Amniotic stem cell (primary cell): ENCODE measurements at regions not wholly inside any gene's neighbourhood (a gene's known extent, or its start where the extent isn't known, plus 50 kb on each side); places are given as distances from the start of the nearest gene placed in this dataset.

Experiments used
- DNase-seq: peaks from one replicate; lab custom pipeline; 2025; lab: John Stamatoyannopoulos, UW

GRCh38 chr1:29461115-29461739, 224.9 kb downstream of the PTPRU start:
- no peak for DNase-seq

DNA sequence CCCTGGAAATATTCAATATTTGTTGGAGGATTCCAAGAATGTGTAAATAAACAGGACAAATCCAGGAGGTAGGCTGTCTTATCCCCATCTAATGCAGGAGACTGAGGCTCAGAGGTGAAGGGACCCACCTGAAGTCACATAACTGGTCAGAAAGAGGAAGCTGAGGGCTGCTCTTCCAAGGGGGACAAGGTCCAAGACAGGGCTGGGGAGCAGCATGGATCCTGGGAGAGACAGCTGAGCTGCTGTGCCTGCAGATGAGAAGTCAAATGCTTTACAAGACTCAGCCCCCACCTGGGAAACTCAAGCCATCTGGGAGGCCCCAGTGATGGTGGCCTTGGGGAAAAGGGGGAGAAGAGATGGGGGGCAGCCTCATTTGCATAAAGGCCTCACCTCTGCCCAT, 224.4 kb downstream of the PTPRU start:
- DNase-seq: no peak

- no peak for DNase-seq
Observed at GRCh38 chr1:29460041-29460610, 223.8 kb downstream of the PTPRU start.

GRCh38 chr1:29459620-29459945, 223.3 kb downstream of the PTPRU start:
- DNase-seq: no peak

GRCh38 chr1:29458737-29459619, 222.7 kb downstream of the PTPRU start:
- no peak for DNase-seq

DNA sequence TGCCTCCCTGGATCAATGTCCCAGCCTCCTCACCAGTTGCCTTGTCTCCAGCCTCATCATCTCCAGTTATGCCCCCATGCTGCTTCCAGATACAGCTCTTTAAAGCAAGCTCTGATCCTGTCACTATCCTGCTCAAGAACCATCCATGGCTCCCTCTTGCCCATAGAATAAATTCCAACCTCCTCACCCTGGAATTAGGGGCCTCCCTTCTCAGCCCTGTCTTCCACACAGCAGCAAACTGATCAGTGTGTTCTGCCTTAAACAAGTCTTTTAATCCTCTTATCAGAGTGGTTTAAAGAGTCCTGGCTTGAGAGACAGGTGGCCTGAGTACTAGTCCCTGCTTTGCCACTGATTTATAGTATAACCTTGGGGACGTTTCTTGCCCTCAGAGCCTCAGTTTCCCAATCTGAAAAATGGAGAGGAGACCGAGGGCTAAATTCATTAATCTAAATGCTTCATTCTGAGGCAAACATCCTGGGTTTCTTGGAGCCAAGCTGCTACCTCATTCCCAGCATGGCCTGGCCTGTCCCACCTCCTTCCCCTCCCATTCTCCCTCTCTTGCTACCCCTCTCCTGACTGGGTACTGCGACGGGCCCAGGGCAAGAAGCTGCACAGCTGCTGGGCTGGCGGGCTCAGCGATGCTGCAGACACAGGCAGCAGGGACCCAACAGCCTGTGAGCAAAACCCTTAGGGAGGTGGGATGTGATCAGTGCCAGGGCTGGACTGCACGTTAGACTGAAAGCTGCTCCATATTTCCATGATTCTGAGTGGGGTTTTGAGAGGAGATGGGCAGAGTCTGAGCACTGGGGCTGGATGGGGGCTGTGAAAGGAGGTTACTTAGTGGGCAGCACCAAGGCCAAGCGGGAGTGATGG, 221.4 kb downstream of the PTPRU start:
- DNase-seq: no peak

DNA sequence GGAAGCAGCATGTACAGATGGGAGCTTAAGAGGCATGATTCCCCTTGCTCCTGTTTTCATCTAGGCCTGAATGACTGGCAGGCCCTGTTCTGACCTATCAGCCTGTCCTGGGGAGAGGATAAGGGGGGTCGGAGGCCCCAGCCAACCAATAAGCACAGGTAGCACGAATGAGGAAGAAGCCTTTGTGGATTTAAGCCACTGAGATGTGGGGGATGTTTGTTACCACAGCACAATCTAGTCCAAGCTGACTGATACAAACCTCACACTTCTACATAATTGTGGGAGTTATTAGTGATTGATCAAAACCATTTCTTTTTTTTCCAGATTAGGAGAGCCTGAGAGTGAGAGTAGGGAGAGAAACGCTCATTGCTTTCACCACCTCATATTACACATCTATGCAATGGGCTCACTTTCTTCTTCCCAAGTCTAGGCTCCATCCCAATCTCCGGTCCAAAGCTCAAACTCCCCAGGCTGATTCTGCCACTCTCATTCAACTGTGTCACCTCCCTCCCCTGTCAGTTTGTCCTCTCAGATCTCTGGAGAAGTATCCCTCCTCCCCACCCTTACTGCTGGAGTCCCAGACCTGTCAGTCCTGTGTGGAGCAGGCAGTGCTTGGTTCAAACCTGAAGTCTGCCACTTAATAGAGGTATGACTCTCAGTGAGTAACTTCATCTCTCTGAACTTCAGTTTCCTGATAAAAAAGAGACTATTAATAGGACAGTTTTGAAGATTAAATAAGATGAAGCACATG, 220.5 kb downstream of the PTPRU start:
- no peak for DNase-seq

DNA sequence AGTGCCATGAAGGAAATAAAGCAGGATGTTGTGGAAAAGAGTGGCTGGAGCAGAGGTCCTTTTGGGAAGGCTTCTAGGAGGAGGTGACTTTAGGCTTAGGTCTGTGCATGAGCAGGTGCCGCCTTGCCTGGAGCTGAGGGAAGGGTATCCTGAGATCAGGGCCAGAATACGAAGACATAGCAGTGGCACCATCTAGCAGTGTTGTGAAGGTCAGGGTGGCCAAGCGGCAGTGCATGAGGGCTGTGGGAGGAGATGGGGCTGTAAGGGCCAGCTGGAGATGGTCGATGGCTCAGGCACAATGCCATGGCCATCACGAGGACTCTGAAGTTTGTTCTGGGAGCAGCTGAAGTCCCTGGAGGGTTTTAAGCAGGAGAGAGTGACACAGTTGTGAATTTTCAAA, 219.5 kb downstream of the PTPRU start:
- DNase-seq: no peak

- no peak for DNase-seq
Observed at GRCh38 chr1:29454616-29455380, 218.5 kb downstream of the PTPRU start.

GRCh38 chr1:29453502-29454240, 217.3 kb downstream of the PTPRU start:
- no peak for DNase-seq

- DNase-seq: no peak
Observed at GRCh38 chr1:29452463-29453230, 216.3 kb downstream of the PTPRU start.

DNA sequence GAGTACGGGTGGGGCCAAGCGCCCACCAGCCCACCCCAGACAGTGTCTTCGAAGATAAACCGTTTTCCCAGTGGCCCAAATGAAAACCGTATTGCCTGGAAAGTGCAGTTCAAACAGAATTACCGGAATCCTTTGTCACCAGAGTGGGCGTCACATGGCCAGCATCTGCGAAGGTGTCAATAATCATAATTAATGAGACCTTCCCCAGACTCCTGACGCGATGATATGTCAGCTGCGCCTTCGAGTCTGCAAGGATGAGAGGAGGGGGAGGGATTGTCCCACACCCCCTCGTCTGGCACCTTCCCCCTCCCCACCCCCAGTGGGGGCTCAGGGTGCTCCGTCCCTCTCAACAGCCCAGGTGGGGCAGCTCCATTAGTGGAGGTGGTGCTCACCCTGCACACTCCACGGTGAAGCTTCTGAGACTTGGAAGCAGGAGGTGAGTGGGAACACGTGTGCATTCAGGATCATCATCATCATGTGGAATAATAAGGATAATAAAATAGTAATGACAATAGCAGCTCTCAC, 215.1 kb downstream of the PTPRU start:
- DNase-seq: no peak

DNA sequence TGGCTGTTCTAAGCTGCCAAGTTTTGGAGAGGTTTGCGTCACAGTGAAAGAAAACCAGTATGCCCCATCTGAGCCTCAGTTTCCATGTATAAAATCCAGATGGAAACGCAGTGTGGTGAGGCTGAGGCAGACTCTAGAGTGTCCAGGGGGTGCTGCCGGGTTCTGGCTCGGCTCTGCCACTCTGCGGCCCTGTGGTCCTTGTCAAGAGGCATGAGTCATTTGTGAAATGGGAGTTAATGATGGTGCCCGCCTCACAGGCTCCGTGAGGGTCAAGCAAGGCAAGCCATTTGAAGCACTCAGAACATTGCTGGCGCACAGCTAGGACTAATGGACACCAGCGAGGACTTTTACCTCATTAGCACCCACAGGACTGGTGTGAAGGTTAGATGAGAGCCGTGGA, 214.3 kb downstream of the PTPRU start:
- DNase-seq: no peak

DNA sequence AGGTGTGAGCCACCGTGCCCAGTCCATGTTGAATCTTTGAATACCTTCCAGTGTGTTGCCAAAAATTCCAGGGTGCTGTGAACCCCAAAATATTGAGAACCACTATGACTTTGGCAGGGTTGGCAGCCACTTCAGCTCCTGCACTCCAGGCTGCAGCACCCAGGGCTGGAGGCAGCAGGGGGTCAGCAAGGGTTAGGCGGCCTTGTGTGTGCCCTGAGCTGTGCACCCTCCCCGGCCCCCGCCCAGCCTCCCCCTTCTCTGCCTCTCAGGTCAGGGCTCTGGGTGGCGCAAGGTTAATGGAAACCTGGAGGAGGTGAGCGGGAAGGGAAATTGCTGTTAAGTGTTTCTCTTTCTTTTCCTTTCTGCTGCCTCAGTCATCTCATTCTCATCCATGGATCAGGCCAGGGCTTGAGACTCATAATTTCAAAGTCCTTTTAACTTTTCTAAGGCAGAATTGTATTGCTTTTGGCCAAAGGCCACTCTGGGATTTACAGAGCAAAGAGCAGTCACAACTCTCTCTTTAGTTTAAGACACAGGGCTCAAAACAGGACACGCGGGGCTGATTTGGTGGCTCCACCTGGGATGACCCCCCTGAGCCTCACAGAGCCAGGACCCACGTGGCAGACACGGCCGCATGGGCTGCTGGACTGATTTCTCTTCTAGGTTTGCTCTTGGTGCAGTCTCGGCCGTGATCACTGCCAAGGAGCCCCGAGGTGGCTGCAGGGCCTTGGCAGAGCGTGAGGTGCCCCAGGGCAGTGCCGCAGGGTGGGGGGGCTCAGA, 212.3 kb downstream of the PTPRU start:
- DNase-seq: no peak

DNA sequence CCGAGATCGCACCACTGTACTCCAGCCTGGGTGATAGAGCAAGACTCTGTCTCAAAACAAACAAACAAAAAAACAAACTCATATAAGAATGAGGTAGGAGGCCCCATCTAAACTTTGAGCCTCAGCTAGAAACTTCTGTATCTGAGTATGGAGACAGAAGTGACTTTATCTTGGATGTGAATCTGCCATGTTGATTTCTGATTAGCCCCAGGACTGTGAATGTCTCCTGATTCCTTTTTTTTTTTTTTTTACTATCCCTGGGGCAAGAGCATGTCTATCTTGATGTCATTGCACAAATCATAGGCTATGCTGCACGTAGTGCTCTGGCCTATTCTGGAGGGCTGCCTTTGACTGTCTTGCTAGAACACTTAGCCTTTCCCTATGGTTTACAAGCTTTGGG, 211.0 kb downstream of the PTPRU start:
- DNase-seq: no peak

DNA sequence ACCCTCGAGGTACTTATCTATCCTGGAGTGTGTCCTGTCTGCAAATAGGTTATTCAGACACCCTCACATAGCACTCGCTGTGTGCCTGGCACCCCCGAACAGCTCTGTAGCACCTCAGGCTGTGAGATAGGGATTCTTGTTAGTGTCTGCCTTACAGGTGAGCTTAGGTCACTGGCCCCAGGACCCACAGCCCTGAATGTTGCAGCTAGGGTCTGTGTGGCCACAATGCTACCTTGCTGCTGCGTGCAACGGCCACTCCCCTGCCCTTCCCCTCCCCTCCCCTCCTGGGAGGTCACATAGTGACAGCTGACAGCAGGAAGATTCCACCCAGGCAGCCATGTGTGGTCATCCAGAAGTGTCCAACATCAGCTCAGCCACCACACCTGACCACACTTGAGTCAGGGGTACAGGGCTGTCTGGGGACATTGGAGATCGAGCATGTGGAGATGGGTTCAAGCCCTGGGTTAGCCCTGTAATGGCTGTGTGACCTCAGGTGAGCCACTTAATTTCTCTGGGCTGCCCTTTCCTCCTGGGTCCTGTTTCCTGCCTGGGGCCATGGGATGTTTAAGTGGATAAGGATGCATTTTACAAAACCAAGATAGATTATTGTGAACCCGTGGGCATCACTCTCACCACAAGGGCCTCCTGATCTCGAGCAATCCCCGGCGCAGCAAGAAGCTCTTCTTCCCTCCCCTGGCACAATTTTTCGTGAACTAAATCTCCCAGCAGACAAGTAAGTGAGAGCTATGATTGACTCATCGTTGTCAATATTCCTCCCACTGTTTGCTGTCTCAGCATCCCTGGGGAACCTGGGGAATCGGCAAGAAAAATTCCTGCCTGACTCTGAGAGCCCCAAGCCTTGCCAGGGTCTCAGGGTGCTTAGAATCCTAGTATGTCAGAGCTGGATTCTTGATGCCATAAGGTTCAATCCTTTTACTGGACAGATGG, 208.7 kb downstream of the PTPRU start:
- DNase-seq: no peak

DNA sequence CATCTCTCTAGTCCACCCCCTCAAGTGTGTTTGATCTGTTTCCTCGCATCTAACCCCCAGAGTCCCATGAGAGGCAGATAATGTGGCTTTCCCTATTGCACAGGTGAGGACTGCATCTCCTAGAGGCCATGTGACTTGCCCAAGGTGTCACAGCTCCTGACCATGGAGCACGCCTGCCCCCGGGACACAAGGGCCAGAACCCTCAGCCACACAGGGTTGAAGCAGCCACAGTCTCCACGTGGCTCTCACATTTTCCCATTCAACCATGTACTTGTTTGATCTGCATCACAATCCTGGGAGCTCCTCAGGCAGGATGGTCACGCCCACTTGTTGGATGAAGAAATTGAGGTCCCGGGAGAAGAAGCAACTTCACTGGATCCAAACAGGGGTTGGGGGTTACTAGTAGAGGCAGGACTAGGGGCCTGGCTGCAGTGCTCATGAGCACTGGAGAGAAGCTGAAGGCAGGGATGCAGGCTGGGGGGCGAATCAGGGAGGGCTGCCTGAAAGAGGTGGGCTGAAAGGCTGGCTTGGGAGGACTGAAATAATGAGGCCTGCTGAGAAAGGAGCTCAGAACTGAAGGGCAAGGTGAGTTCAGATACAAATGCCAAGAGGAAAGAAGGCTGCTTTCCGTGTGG, 207.9 kb downstream of the PTPRU start:
- DNase-seq: no peak
